ENCODE measurements at regions not wholly inside any gene's neighbourhood (a gene's known extent, or its start where the extent isn't known, plus 50 kb on each side); places are given as distances from the start of the nearest gene placed in this dataset.

- no peak for DNase-seq
These were observed 78.9 kb downstream of the MICALL2 start for GRCh38 chr7:1380231-1380815.

- DNase-seq: no peak
These were observed 78.3 kb downstream of the MICALL2 start for GRCh38 chr7:1380821-1381580.

GRCh38 chr7:1382553-1383397 lies 76.5 kb downstream of the MICALL2 start:
- no peak for DNase-seq

- no peak for DNase-seq
These were observed 75.7 kb downstream of the MICALL2 start for GRCh38 chr7:1383398-1384112.

GRCh38 chr7:1384113-1384415 lies 75.2 kb downstream of the MICALL2 start:
- no peak for DNase-seq
